ENCODE measurements at regions not wholly inside any gene's neighbourhood (a gene's known extent, or its start where the extent isn't known, plus 50 kb on each side); places are given as distances from the start of the nearest gene placed in this dataset.

DNA sequence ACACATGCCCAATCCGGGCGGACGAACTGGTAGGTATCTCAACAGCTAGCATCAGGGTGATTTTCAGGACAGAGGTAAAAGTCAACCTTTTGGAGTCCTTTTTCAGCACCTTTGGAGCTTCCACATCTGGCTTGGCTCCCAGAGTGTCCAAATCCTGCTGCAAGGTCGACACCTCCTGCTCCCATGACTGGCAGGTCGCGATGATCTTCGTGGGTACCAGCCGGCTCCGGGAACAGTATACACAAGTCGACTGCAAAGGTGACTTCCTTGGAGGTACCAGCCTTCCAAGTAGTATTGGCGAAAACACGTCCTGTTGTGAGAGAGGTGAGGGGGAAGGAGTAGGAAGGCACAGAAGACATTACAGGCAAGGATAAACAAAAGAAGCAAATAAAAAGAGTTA, 672.7 kb downstream of the TMEM121 start:
- 72 to 80% (median 73%) methylated on average over 12 of the region's 12 CpGs for WGBS, 3 donors
- H3K4me1 ChIP-seq, result no peaks in the 10 kb centered on the region
- TF ChIP-seq, protein P1, sequence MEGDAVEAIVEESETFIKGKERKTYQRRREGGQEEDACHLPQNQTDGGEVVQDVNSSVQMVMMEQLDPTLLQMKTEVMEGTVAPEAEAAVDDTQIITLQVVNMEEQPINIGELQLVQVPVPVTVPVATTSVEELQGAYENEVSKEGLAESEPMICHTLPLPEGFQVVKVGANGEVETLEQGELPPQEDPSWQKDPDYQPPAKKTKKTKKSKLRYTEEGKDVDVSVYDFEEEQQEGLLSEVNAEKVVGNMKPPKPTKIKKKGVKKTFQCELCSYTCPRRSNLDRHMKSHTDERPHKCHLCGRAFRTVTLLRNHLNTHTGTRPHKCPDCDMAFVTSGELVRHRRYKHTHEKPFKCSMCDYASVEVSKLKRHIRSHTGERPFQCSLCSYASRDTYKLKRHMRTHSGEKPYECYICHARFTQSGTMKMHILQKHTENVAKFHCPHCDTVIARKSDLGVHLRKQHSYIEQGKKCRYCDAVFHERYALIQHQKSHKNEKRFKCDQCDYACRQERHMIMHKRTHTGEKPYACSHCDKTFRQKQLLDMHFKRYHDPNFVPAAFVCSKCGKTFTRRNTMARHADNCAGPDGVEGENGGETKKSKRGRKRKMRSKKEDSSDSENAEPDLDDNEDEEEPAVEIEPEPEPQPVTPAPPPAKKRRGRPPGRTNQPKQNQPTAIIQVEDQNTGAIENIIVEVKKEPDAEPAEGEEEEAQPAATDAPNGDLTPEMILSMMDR (IDR thresholded peaks at IDR 0.05), result no peak
- H3K4me3 ChIP-seq, result no peak overlapping the region
- intact Hi-C loops (cut with DNase I), result no loop called here
- no peak overlapping the region for H3K27ac ChIP-seq
- DNase-seq (no peak), ATAC-seq (no peak)
- H3K27me3 ChIP-seq (ENCODE audit: insufficient read depth in 3 of 3, low read length in 2 of 3), result peaks cover 0 to 3% (median 2%) of the 10 kb centered on the region in 3 donors
- H3K9me3 ChIP-seq, result no peaks in the 10 kb centered on the region
- no peaks in the 10 kb centered on the region for H3K36me3 ChIP-seq (ENCODE audit: insufficient read depth in 1 of 2, low read depth in 1 of 2)

DNA sequence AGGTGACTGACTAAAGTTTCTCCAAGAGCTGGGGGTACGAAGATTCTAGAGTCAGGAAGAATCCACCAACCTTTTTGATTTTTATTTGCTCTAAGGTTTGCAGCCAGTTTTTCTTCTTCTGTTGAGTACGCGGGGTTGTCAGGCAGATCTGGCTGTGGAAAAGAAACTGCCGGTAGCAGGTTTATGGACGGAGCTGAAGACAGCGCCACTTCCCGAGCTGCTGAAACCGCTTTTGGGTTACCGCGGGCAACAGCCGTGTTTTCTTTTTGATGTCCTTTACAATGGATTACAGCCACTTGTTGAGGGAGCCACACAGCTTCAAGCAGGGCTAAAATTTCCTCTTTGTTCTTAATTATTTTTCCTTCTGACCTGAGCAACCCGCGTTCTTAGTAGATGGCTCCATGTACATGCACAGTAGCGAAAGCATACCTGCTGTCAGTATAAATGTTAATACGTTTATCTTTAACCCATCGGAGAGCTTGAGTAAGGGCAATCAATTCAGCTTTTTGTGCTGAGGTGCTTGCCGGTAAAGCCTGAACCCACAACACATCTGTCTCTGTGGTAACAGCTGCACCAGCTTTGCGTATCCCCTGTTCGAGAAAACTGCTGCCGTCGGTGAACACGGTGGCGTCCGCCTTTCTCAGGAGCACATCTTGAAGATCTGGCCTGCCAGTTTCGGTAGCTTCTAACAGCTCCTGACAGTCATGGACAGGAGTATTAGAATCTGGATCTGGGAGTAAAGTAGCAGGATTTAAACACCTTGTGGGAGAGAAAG, 674.3 kb downstream of the TMEM121 start:
- TF ChIP-seq, protein P1 (IDR thresholded peaks at IDR 0.05), result no peak
- H3K9me3 ChIP-seq, result no peaks in the 10 kb centered on the region
- no peak overlapping the region for H3K4me3 ChIP-seq
- intact Hi-C loops (cut with DNase I), result no loop called here
- 87 to 90% (median 87%) methylated on average over 25 of the region's 25 CpGs for WGBS, 3 donors
- peaks cover 0 to 3% (median 2%) of the 10 kb centered on the region in 3 donors for H3K27me3 ChIP-seq (ENCODE audit: insufficient read depth in 3 of 3, low read length in 2 of 3)
- no peaks in the 10 kb centered on the region for H3K36me3 ChIP-seq (ENCODE audit: insufficient read depth in 1 of 2, low read depth in 1 of 2)
- ATAC-seq (no peak), DNase-seq (no peak)
- H3K27ac ChIP-seq, result no peak overlapping the region
- no peaks in the 10 kb centered on the region for H3K4me1 ChIP-seq

DNA sequence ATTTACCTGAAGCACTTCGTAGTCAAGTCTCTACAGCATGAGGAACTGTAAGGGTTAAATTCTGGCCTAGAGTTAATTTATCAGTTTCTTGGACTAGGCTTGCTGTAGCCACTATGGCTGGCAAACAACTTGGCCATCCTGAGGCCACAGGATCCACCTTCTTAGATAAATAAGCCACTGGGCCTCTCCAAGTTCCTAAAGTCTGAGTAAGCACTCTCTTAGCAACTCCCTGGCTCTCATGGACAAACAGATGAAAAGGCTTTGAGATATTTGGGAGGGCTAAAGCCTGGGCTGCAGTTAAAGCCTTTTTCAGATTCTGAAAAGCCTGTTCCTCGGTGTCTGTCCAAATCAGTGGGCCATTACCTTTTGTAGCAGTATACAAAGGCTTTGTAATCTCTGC, 675.0 kb downstream of the TMEM121 start:
- intact Hi-C loops (cut with DNase I), result no loop called here
- WGBS, 3 donors, result 48 to 54% (median 52%) methylated on average over 2 of the region's 2 CpGs
- TF ChIP-seq, protein P1 (IDR thresholded peaks at IDR 0.05), result no peak
- Histone ChIP-seq H3K27me3 (ENCODE audit: insufficient read depth in 3 of 3, low read length in 2 of 3) (peaks cover 0 to 3% (median 2%) of the 10 kb centered on the region in 3 donors), H3K36me3 (ENCODE audit: insufficient read depth in 1 of 2, low read depth in 1 of 2) (no peaks in the 10 kb centered on the region), H3K9me3 (no peaks in the 10 kb centered on the region), H3K4me1 (no peaks in the 10 kb centered on the region), H3K27ac (no peak overlapping the region), H3K4me3 (no peak overlapping the region)
- DNase-seq (no peak), ATAC-seq (no peak)

DNA sequence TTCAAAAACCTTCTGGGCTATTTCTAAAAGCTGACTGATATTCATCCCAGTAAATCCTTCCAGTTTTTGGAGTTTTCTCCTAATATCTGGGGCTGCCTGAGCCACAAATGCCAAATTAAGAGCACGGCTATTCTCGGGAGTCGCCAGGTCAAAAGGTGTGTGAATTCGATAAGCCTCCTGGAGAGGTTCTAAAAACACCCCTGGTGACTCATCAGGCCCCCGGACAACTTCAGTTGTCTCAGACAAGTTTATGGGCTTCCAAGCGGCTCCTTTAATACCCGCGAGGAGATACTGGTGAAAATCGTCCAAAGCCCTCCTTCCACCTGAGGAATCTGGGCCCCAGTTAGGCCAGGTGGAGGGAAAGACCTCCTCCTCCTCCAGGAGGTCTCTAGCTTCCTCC, 677.1 kb downstream of the TMEM121 start:
- intact Hi-C loops (cut with DNase I), result no loop called here
- no peak overlapping the region for H3K27ac ChIP-seq
- H3K27me3 ChIP-seq (ENCODE audit: insufficient read depth in 3 of 3, low read length in 2 of 3), result peaks cover 0 to 2% (median 1%) of the 10 kb centered on the region in 3 donors
- 76 to 84% (median 76%) methylated on average over 9 of the region's 9 CpGs for WGBS, 3 donors
- no peak overlapping the region for H3K4me3 ChIP-seq
- no peaks in the 10 kb centered on the region for H3K36me3 ChIP-seq (ENCODE audit: insufficient read depth in 1 of 2, low read depth in 1 of 2)
- no peaks in the 10 kb centered on the region for H3K4me1 ChIP-seq
- DNase-seq (no peak), ATAC-seq (no peak)
- H3K9me3 ChIP-seq, result no peaks in the 10 kb centered on the region
- TF ChIP-seq, protein P1 (IDR thresholded peaks at IDR 0.05), result no peak

DNA sequence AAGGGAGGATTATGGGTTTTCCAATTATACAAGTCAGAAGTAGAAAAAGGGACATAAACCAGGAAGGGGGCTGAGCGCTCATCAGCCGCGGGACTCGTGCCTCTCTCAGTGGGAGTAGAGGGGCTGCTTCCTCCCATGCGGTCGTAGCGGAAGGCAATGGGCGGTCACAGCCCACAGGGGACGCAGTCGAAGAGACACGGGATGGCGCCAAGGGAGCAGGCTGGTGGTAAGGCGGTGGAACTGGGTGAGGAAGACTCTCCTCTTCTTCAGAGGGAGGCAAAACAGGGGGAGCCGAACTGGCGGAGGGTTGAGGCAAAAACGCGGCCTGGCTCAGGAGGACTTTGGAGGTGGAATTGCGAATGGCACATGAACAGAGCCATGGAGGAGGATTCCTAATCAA, 677.7 kb downstream of the TMEM121 start:
- H3K27me3 ChIP-seq (ENCODE audit: insufficient read depth in 3 of 3, low read length in 2 of 3), result peaks cover 0 to 6% (median 2%) of the 10 kb centered on the region in 3 donors
- WGBS, 3 donors, result 79 to 86% (median 84%) methylated on average over 18 of the region's 18 CpGs
- no peak for ATAC-seq

More for the DNA sequence above, 677.7 kb downstream of the TMEM121 start:
- TF ChIP-seq, protein P1 (IDR thresholded peaks at IDR 0.05), result no peak
- H3K9me3 ChIP-seq, result no peaks in the 10 kb centered on the region
- H3K27ac ChIP-seq, result no peak overlapping the region
- H3K36me3 ChIP-seq (ENCODE audit: insufficient read depth in 1 of 2, low read depth in 1 of 2), result no peaks in the 10 kb centered on the region
- H3K4me1 ChIP-seq, result no peaks in the 10 kb centered on the region
- intact Hi-C loops (cut with DNase I), result no loop called here
- no peak for DNase-seq
- no peak overlapping the region for H3K4me3 ChIP-seq
